AG04450 (cell line): ENCODE measurements at regions not wholly inside any gene's neighbourhood (a gene's known extent, or its start where the extent isn't known, plus 50 kb on each side); places are given as distances from the start of the nearest gene placed in this dataset.
A peak's percentile ranks its signal among the peaks of the same experiment; 100 is the strongest.

Experiments
- CTCF ChIA-PET: fragments of 300-600, 350-600 bp; formaldehyde crosslinking; extraction: SDS; loops from one replicate; lab custom pipeline; 2022; ENCODE audit warnings: antibody characterized with exemption, inconsistent platforms; lab: Charles Lee
- POLR2A ChIA-PET: fragments of 350-600 bp; formaldehyde crosslinking; extraction: SDS; loops from one replicate; lab custom pipeline; 2021; ENCODE audit warnings: antibody characterized with exemption, inconsistent platforms; lab: Yijun Ruan, JAX
- DNase-seq: peaks from one replicate; pipeline ENCODE4 v3.0.0-alpha.2; 2011; ENCODE audit warnings: low read depth, low spot score
- H3K27ac ChIP-seq: one replicate; pipeline ENCODE4 v1.5.1; 2012; ENCODE audit warnings: low read depth, low read length, control low read depth
- H3K27me3 ChIP-seq: one replicate; pipeline ENCODE4 v1.6.0; 2012; ENCODE audit warnings: low read length; ENCODE audit not compliant: control insufficient read depth, insufficient read depth
- H3K4me3 ChIP-seq: 2 replicates; pipeline ENCODE4 v1.5.1; 2011; ENCODE audit warnings: mild to moderate bottlenecking, low read depth, low read length, control low read depth
- H3K9me3 ChIP-seq: 2 replicates; pipeline ENCODE4 v1.5.1; 2012; ENCODE audit warnings: low read length; ENCODE audit not compliant: control insufficient read depth, insufficient read depth
- TF ChIP-seq, protein P1 (sequence below): IDR thresholded peaks from 2 replicates; pipeline ENCODE4 v1.5.1; 2011; ENCODE audit warnings: low read depth, low read length, control low read depth, inconsistent platforms

DNA sequence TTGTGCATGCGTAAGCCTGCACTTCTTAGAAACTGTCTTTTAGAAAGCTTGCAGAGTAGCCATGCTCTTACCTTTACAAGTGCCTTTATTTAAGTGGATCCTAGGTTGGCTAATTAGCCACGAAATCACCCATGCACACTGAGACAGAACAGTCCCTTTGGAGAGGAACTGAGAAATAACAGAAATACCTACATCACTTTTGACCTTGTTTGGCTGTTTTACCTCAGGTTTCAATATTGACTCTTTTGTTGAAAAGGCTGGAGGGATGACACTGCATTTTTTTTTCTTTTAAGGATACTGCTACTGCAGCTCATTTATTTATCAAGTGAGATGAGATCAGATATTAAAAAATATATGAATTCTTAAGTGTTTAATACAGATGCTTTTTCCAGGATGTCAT lies 155.6 kb upstream of the GOLIM4 start:
- peaks cover 6% of the 10 kb centered on the region for H3K9me3 ChIP-seq
- no peak for DNase-seq
- H3K27ac ChIP-seq = no peak overlapping the region
- TF ChIP-seq, protein P1, sequence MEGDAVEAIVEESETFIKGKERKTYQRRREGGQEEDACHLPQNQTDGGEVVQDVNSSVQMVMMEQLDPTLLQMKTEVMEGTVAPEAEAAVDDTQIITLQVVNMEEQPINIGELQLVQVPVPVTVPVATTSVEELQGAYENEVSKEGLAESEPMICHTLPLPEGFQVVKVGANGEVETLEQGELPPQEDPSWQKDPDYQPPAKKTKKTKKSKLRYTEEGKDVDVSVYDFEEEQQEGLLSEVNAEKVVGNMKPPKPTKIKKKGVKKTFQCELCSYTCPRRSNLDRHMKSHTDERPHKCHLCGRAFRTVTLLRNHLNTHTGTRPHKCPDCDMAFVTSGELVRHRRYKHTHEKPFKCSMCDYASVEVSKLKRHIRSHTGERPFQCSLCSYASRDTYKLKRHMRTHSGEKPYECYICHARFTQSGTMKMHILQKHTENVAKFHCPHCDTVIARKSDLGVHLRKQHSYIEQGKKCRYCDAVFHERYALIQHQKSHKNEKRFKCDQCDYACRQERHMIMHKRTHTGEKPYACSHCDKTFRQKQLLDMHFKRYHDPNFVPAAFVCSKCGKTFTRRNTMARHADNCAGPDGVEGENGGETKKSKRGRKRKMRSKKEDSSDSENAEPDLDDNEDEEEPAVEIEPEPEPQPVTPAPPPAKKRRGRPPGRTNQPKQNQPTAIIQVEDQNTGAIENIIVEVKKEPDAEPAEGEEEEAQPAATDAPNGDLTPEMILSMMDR = no peak
- ChIA-PET CTCF (interaction anchor here (1.9 to 3.1 kb wide), 2 partner anchors 72 to 596 kb away, joined by 4 to 10 read pairs; no protein-coding TSS in a partner anchor), POLR2A (no interaction called here)
- no peaks in the 10 kb centered on the region for H3K27me3 ChIP-seq
- no peak overlapping the region for H3K4me3 ChIP-seq

DNA sequence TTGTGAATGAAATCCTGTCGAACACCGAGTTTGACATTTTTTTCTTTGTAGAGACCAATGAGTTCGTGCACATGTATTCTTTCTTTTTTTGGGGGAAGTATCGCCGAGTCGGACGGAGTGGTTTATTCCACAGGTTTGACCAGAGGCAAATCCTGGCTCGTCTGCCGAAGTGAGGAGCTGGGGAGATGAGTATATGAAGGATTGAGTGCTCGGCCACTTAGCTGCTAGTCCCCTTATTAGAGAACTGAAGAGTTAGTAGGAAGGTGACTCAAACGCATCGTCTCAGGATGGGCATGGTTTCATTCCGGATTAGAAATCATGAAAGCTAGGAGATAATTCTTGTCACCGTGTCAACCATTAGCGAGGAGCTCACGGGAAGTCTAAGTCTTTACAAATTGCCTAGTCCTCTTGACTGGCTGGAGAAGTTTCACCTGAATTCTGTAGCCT lies 154.7 kb upstream of the GOLIM4 start:
- no peaks in the 10 kb centered on the region for H3K27me3 ChIP-seq
- peaks cover 1% of the 10 kb centered on the region for H3K9me3 ChIP-seq
- ChIA-PET POLR2A (interaction anchor here (0.5 kb wide), 1 partner anchor 202 kb away, joined by 3 read pairs; no protein-coding TSS in a partner anchor), CTCF (interaction anchor here (0.6 to 4.1 kb wide), 7 partner anchors 11 to 611 kb away, joined by 3 to 20 read pairs (median 6); no protein-coding TSS in a partner anchor)
- peak overlapping the region; percentile 70 for H3K4me3 ChIP-seq
- no peak overlapping the region for H3K27ac ChIP-seq
- DNase-seq = no peak
- TF ChIP-seq, protein P1 = no peak

- H3K27me3 ChIP-seq = no peaks in the 10 kb centered on the region
- peak overlapping the region; percentile 70 for H3K4me3 ChIP-seq
- H3K9me3 ChIP-seq = no peaks in the 10 kb centered on the region; the same call in 1 of the 2 replicates
- TF ChIP-seq, protein P1 = peak; percentile 38
- POLR2A ChIA-PET = interaction anchor here (0.5 to 1.5 kb wide), 3 partner anchors 39 to 202 kb away, joined by 3 to 4 read pairs (median 3); no protein-coding TSS in a partner anchor
- DNase-seq = peak; percentile 32
- CTCF ChIA-PET = interaction anchor here (0.8 to 4.1 kb wide), 8 partner anchors 9 to 598 kb away, joined by 3 to 20 read pairs (median 5); no protein-coding TSS in a partner anchor
- peak overlapping the region; percentile 4 for H3K27ac ChIP-seq
These were observed 154.1 kb upstream of the GOLIM4 start for GRCh38 chr3:168249550-168250414.

DNA sequence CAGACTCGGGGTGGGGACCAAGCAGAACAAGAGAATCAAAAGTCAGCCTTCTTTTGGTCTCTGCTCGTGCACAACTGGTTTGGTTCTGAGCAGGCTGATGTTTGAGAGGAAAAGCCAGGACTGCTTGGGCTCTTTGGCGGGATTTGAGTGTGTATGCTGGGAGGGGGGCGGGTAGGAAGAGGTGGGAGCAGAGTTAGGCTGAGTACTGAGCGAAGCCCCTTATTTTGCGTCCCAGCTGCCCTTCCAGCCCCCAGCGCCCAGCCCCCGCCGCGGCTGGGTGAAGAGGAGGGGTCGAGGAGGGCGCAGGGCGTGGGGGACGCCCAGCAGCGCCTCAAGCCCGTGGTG lies 153.5 kb upstream of the GOLIM4 start:
- TF ChIP-seq, protein P1 = no peak
- no peaks in the 10 kb centered on the region for H3K27me3 ChIP-seq
- POLR2A ChIA-PET = interaction anchor here (1.0 to 1.5 kb wide), 3 partner anchors 40 to 81 kb away, joined by 3 to 4 read pairs (median 3); no protein-coding TSS in a partner anchor
- H3K9me3 ChIP-seq = no peaks in the 10 kb centered on the region; the same call in 1 of the 2 replicates
- CTCF ChIA-PET = interaction anchor here (0.8 to 4.1 kb wide), 6 partner anchors 10 to 599 kb away, joined by 3 to 20 read pairs (median 6); no protein-coding TSS in a partner anchor
- peak overlapping the region; percentile 70 for H3K4me3 ChIP-seq
- no peak for DNase-seq
- H3K27ac ChIP-seq = peak overlapping the region; percentile 3
